ENCODE measurements at regions not wholly inside any gene's neighbourhood (a gene's known extent, or its start where the extent isn't known, plus 50 kb on each side); places are given as distances from the start of the nearest gene placed in this dataset.

DNA sequence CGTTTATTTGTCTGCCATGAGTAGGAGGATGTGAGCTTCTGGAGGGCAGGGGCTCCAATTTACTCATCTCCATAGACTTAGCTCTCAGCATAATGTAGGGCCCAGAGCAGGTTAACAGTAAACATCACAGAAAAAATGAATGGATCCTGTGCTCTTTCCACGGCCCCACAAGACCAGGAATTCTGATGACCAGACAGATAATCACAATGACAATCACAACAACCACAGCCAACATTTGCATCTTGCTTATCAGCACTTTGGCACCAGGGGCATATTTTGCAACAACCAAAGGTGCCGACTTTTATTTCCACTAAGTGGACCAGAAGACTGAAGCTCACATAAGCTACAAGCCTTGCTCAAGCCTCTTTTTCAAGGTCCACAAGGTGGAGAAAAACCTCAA, 68.9 kb upstream of the ANKRD34C start:
- Histone ChIP-seq H2BK20ac (ENCODE audit: low read depth, low read length, poor library complexity, severe bottlenecking) (no peak overlapping the region), H4K91ac (ENCODE audit: insufficient read length, low read depth, low read length) (no peak overlapping the region), H3K4ac (ENCODE audit: low read depth, low read length) (no peak overlapping the region), H2BK120ac (ENCODE audit: low read depth, low read length, poor library complexity, severe bottlenecking) (no peak overlapping the region), H3T11ph (ENCODE audit: low read length) (no peak overlapping the region), H3K18ac (ENCODE audit: insufficient read length, low read depth, low read length) (no peak overlapping the region), H2BK5ac (ENCODE audit: insufficient read length, low read length) (no peak overlapping the region), H4K20me1 (ENCODE audit: control insufficient read depth, insufficient read depth, insufficient read length) (no peaks in the 10 kb centered on the region), H3K9me3 (ENCODE audit: control insufficient read depth, low read depth, low read length) (peaks cover 4% of the 10 kb centered on the region), H2BK15ac (ENCODE audit: low read depth, low read length) (no peak overlapping the region), H3K79me2 (ENCODE audit: insufficient read depth, low read length) (no peaks in the 10 kb centered on the region), H3K9ac (ENCODE audit: extremely low read depth, insufficient read length, low read length) (no peak overlapping the region), H4K8ac (replicated peaks; ENCODE audit: insufficient read length, low read depth, low read length) (no peak overlapping the region), H3K56ac (ENCODE audit: insufficient read length, low read depth, low read length) (no peak overlapping the region), H2BK12ac (ENCODE audit: insufficient read length, low read depth, low read length) (no peak overlapping the region), H3K14ac (ENCODE audit: insufficient read depth, low read length) (no peak overlapping the region), H4K5ac (ENCODE audit: insufficient read length, low read depth, low read length) (no peak overlapping the region), H3K27me3 (ENCODE audit: insufficient read depth, low read length) (no peaks in the 10 kb centered on the region), H3K79me1 (ENCODE audit: insufficient read depth, low read depth, low read length, poor library complexity, severe bottlenecking) (no peaks in the 10 kb centered on the region), H3K23ac (ENCODE audit: insufficient read length, low read depth, low read length) (no peak overlapping the region), H3K27ac (ENCODE audit: insufficient read length, low read depth, low read length) (no peak overlapping the region), H2AK5ac (ENCODE audit: insufficient read length, low read length) (no peak overlapping the region), H3K4me2 (ENCODE audit: insufficient read depth, insufficient read length, low read length) (no peak overlapping the region), H2AFZ (ENCODE audit: low read length) (no peak overlapping the region), H3K4me1 (ENCODE audit: insufficient read depth, low read length) (peaks cover 9% of the 10 kb centered on the region; the same call in 1 of the 2 replicates), H3K23me2 (ENCODE audit: insufficient read length, low read depth, low read length, poor library complexity, severe bottlenecking) (no peaks in the 10 kb centered on the region)
- TF ChIP-seq CTCF (conservative IDR thresholded peaks at IDR 0.05): no peak
- Mint-ChIP-seq H3K4me1 (peaks cover 32 to 33% of the 10 kb centered on the region in 2 experiments), H3K4me3 (no peak overlapping the region), H3K9me3 (no peaks in the 10 kb centered on the region), H3K27ac (peak overlapping the region in 1 of 3 experiments; percentile 73; a peak in 1 of 7 replicates), H3K27me3 (ENCODE audit: low read depth) (peaks cover 11% of the 10 kb centered on the region), H3K36me3 (ENCODE audit: insufficient read depth in 1 of 3, low read depth in 3 of 3) (no peaks in the 10 kb centered on the region)
- no CpG with 5 or more reads among the region's 3 CpGs for WGBS (ENCODE audit: extremely low coverage, insufficient read length, low lambda C conversion rate)
- no peak for DNase-seq
